ENCODE measurements at regions not wholly inside any gene's neighbourhood (a gene's known extent, or its start where the extent isn't known, plus 50 kb on each side); places are given as distances from the start of the nearest gene placed in this dataset.
A peak's percentile ranks its signal among the peaks of the same experiment; 100 is the strongest.

- TF ChIP-seq CTCF (IDR thresholded peaks at IDR 0.05; ENCODE audit: low read depth, low read length): no peak
- no peak for DNase-seq (ENCODE audit: low read depth in 2 of 2)
- H3K4me3 ChIP-seq (replicated peaks in 1 of 2; ENCODE audit: low read depth in 2 of 2, low read length in 2 of 2): no peak overlapping the region
These were observed 177.3 kb downstream of the EMP1 start for GRCh38 chr12:13373803-13374202.

GRCh38 chr12:13373131-13373530, 176.6 kb downstream of the EMP1 start:
- no peak for TF ChIP-seq CTCF (IDR thresholded peaks at IDR 0.05; ENCODE audit: low read depth, low read length)
- DNase-seq (ENCODE audit: low read depth in 2 of 2): peak; percentile 1 to 18
- H3K4me3 ChIP-seq (replicated peaks in 1 of 2; ENCODE audit: low read depth in 2 of 2, low read length in 2 of 2): no peak overlapping the region

GRCh38 chr12:13372386-13372785, 175.9 kb downstream of the EMP1 start:
- TF ChIP-seq CTCF (IDR thresholded peaks at IDR 0.05; ENCODE audit: low read depth, low read length): no peak
- no peak overlapping the region for H3K4me3 ChIP-seq (replicated peaks in 1 of 2; ENCODE audit: low read depth in 2 of 2, low read length in 2 of 2)
- DNase-seq (ENCODE audit: low read depth in 2 of 2): no peak

DNA sequence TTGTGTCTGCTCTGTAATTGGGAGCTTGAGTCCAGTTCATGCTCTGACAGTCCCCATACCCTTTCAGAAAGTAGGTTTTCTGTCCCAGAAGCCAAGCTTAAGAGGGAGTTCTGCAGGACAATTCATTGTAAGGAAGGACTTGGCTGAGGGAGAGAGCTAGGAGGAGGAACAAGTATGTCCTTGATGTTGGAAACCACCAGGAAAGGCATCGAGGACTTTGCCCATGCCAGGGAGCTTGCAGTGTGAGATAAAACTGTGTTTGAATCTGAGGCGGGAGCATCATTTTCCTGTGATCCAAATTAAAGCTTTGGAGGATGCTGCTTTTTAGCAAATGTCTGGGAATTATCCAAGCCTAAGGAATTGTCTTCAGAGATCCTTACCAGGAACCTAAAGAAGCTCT, 175.3 kb downstream of the EMP1 start:
- TF ChIP-seq CTCF (IDR thresholded peaks at IDR 0.05; ENCODE audit: low read depth, low read length): no peak
- no peak overlapping the region for H3K4me3 ChIP-seq (replicated peaks in 1 of 2; ENCODE audit: low read depth in 2 of 2, low read length in 2 of 2)
- DNase-seq (ENCODE audit: low read depth in 2 of 2): no peak

GRCh38 chr12:13371367-13371766, 174.8 kb downstream of the EMP1 start:
- no peak for TF ChIP-seq CTCF (IDR thresholded peaks at IDR 0.05; ENCODE audit: low read depth, low read length)
- no peak for DNase-seq (ENCODE audit: low read depth in 2 of 2)
- H3K4me3 ChIP-seq (replicated peaks in 1 of 2; ENCODE audit: low read depth in 2 of 2, low read length in 2 of 2): no peak overlapping the region

DNA sequence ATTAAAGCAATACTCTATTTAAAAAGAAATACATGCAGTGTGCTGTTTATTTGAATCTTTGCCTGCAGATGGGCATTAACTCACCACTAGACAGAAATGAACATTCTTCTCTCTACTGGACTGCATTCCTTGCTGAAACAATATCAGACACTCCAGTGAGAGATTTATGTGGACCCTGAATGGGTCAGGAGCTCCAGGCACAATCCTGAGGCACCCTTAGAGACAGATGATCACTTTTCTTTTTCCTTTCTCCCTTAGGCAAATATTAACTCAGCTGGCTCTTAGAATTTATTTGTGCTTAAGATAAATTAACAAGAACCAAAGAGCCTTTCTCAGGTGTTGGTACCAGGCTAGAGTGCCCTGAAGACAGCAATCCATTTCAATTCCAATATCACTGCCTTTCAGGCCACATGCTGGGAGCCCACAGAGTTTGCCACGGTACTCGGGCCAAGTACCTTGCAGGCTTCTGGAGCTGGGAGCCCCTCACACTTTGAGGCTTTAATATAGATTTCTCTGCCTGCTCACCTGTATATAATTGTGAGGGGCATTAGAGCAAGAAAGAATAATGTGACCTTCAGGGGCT, 173.0 kb downstream of the EMP1 start:
- TF ChIP-seq CTCF (IDR thresholded peaks at IDR 0.05; ENCODE audit: low read depth, low read length): no peak
- DNase-seq (ENCODE audit: low read depth in 2 of 2): no peak
- H3K4me3 ChIP-seq (replicated peaks in 1 of 2; ENCODE audit: low read depth in 2 of 2, low read length in 2 of 2): no peak overlapping the region

GRCh38 chr12:13368971-13369370, 172.4 kb downstream of the EMP1 start:
- no peak overlapping the region for H3K4me3 ChIP-seq (replicated peaks in 1 of 2; ENCODE audit: low read depth in 2 of 2, low read length in 2 of 2)
- TF ChIP-seq CTCF (IDR thresholded peaks at IDR 0.05; ENCODE audit: low read depth, low read length): no peak
- no peak for DNase-seq (ENCODE audit: low read depth in 2 of 2)

Measured in cardiac fibroblast (primary cell).